NCI-H2107 treated with DMSO at 0.1 percent for 48 hours (cell line): ENCODE measurements at regions not wholly inside any gene's neighbourhood (a gene's known extent, or its start where the extent isn't known, plus 50 kb on each side); places are given as distances from the start of the nearest gene placed in this dataset.
"Not testable (repeated sequence)": the region's sequence is repeated elsewhere in the genome, so short reads cannot be mapped to it uniquely, and the experiment has no call there.

Experiments used
- DNase-seq: peaks from one replicate; lab custom pipeline; 2025; ENCODE audit not compliant: unreplicated experiment; lab: John Stamatoyannopoulos, UW

GRCh38 chr21:35201288-35201687 is 152.2 kb upstream of the RUNX1 start:
- DNase-seq: no peak

GRCh38 chr21:35199733-35200015 is 150.6 kb upstream of the RUNX1 start:
- DNase-seq: no peak

GRCh38 chr21:35198982-35199732 is 150.1 kb upstream of the RUNX1 start:
- peak; percentile 42 for DNase-seq

GRCh38 chr21:35198565-35198964 is 149.5 kb upstream of the RUNX1 start:
- no peak for DNase-seq

- no peak for DNase-seq
Measured at GRCh38 chr21:35197992-35198431, 148.9 kb upstream of the RUNX1 start.

GRCh38 chr21:35197191-35197590 is 148.1 kb upstream of the RUNX1 start:
- DNase-seq: no peak

- no peak for DNase-seq
Measured at GRCh38 chr21:35196128-35196527, 147.0 kb upstream of the RUNX1 start.

GRCh38 chr21:35195232-35195631 is 146.1 kb upstream of the RUNX1 start:
- no peak for DNase-seq

- no peak for DNase-seq
Measured at GRCh38 chr21:35191754-35192153, 142.7 kb upstream of the RUNX1 start.

GRCh38 chr21:35191128-35191527 is 142.0 kb upstream of the RUNX1 start:
- DNase-seq: no peak

- DNase-seq: no peak
Measured at GRCh38 chr21:35190201-35190701, 141.1 kb upstream of the RUNX1 start.

GRCh38 chr21:35189077-35189863 is 140.2 kb upstream of the RUNX1 start:
- no peak for DNase-seq

GRCh38 chr21:35183389-35183788 is 134.3 kb upstream of the RUNX1 start:
- not testable (repeated sequence) for DNase-seq

- DNase-seq: peak; percentile 20
Measured at GRCh38 chr21:35179990-35180540, 131.0 kb upstream of the RUNX1 start.

GRCh38 chr21:35178827-35179226 is 129.7 kb upstream of the RUNX1 start:
- no peak for DNase-seq

GRCh38 chr21:35178098-35178497 is 129.0 kb upstream of the RUNX1 start:
- no peak for DNase-seq

GRCh38 chr21:35172231-35172630 is 123.1 kb upstream of the RUNX1 start:
- DNase-seq: no peak

GRCh38 chr21:35171385-35171784 is 122.3 kb upstream of the RUNX1 start:
- DNase-seq: no peak

GRCh38 chr21:35170818-35171217 is 121.7 kb upstream of the RUNX1 start:
- DNase-seq: no peak

- DNase-seq: no peak
Measured at GRCh38 chr21:35170244-35170643, 121.1 kb upstream of the RUNX1 start.

GRCh38 chr21:35169574-35169973 is 120.5 kb upstream of the RUNX1 start:
- no peak for DNase-seq

- no peak for DNase-seq
Measured at GRCh38 chr21:35168735-35169134, 119.6 kb upstream of the RUNX1 start.
